ENCODE measurements at regions not wholly inside any gene's neighbourhood (a gene's known extent, or its start where the extent isn't known, plus 50 kb on each side); places are given as distances from the start of the nearest gene placed in this dataset.
A peak's percentile ranks its signal among the peaks of the same experiment; 100 is the strongest.

DNA sequence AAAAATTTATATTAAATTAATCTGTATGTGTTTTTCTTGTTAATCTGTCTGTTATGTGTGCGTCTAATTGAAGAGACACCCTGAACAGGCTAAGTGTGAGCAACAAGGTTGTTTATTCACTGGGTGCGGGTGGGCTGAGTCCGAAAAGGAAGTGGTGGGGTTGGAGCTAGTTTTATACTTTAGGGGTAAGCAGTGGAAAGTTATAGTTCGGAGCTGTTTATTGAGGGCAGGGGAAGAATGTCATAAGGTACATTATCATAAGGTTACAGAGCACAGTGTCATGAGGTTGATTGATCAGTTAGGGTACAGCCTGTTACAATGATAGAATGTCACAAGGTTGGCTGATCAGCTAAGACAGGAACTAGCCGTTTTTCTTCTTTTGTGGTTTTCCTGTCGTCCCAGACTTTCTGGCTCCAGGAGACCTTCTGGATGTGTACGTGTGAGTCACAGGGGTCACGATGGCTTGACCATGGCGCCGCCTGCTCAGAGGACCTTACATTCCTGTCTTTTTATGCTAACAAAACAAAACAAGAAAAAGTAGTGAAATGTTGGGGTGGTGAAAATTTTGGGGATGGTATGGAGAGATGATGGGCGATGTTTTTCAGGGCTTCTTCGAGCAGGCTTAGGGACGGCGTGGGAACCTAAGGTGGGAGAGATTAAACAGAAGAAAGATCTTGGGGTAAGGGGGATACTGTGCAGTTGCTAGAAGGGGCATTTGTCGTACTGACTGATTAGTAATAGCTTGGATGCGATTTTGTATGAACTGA lies 754.0 kb upstream of the ADGRB3 start (continued):
- TF ChIP-seq, protein P1, sequence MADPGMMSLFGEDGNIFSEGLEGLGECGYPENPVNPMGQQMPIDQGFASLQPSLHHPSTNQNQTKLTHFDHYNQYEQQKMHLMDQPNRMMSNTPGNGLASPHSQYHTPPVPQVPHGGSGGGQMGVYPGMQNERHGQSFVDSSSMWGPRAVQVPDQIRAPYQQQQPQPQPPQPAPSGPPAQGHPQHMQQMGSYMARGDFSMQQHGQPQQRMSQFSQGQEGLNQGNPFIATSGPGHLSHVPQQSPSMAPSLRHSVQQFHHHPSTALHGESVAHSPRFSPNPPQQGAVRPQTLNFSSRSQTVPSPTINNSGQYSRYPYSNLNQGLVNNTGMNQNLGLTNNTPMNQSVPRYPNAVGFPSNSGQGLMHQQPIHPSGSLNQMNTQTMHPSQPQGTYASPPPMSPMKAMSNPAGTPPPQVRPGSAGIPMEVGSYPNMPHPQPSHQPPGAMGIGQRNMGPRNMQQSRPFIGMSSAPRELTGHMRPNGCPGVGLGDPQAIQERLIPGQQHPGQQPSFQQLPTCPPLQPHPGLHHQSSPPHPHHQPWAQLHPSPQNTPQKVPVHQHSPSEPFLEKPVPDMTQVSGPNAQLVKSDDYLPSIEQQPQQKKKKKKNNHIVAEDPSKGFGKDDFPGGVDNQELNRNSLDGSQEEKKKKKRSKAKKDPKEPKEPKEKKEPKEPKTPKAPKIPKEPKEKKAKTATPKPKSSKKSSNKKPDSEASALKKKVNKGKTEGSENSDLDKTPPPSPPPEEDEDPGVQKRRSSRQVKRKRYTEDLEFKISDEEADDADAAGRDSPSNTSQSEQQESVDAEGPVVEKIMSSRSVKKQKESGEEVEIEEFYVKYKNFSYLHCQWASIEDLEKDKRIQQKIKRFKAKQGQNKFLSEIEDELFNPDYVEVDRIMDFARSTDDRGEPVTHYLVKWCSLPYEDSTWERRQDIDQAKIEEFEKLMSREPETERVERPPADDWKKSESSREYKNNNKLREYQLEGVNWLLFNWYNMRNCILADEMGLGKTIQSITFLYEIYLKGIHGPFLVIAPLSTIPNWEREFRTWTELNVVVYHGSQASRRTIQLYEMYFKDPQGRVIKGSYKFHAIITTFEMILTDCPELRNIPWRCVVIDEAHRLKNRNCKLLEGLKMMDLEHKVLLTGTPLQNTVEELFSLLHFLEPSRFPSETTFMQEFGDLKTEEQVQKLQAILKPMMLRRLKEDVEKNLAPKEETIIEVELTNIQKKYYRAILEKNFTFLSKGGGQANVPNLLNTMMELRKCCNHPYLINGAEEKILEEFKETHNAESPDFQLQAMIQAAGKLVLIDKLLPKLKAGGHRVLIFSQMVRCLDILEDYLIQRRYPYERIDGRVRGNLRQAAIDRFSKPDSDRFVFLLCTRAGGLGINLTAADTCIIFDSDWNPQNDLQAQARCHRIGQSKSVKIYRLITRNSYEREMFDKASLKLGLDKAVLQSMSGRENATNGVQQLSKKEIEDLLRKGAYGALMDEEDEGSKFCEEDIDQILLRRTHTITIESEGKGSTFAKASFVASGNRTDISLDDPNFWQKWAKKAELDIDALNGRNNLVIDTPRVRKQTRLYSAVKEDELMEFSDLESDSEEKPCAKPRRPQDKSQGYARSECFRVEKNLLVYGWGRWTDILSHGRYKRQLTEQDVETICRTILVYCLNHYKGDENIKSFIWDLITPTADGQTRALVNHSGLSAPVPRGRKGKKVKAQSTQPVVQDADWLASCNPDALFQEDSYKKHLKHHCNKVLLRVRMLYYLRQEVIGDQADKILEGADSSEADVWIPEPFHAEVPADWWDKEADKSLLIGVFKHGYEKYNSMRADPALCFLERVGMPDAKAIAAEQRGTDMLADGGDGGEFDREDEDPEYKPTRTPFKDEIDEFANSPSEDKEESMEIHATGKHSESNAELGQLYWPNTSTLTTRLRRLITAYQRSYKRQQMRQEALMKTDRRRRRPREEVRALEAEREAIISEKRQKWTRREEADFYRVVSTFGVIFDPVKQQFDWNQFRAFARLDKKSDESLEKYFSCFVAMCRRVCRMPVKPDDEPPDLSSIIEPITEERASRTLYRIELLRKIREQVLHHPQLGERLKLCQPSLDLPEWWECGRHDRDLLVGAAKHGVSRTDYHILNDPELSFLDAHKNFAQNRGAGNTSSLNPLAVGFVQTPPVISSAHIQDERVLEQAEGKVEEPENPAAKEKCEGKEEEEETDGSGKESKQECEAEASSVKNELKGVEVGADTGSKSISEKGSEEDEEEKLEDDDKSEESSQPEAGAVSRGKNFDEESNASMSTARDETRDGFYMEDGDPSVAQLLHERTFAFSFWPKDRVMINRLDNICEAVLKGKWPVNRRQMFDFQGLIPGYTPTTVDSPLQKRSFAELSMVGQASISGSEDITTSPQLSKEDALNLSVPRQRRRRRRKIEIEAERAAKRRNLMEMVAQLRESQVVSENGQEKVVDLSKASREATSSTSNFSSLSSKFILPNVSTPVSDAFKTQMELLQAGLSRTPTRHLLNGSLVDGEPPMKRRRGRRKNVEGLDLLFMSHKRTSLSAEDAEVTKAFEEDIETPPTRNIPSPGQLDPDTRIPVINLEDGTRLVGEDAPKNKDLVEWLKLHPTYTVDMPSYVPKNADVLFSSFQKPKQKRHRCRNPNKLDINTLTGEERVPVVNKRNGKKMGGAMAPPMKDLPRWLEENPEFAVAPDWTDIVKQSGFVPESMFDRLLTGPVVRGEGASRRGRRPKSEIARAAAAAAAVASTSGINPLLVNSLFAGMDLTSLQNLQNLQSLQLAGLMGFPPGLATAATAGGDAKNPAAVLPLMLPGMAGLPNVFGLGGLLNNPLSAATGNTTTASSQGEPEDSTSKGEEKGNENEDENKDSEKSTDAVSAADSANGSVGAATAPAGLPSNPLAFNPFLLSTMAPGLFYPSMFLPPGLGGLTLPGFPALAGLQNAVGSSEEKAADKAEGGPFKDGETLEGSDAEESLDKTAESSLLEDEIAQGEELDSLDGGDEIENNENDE (IDR thresholded peaks at IDR 0.05; ENCODE audit: low read depth, low read length), result no peak
- TF ChIP-seq ZNF232 (CRISPR knock-in tag; IDR thresholded peaks at IDR 0.05) (no peak), ZKSCAN3 (CRISPR knock-in tag; IDR thresholded peaks at IDR 0.05) (no peak), POLR3G (IDR thresholded peaks at IDR 0.05; ENCODE audit: extremely low read depth, insufficient read length, insufficient replicate concordance) (no peak), PML (IDR thresholded peaks at IDR 0.05; ENCODE audit: low read length) (peak; percentile 36; the same call in 1 of the 2 replicates), CTBP1 (IDR thresholded peaks at IDR 0.05; ENCODE audit: borderline replicate concordance) (no peak)
- TF ChIP-seq, protein P2, sequence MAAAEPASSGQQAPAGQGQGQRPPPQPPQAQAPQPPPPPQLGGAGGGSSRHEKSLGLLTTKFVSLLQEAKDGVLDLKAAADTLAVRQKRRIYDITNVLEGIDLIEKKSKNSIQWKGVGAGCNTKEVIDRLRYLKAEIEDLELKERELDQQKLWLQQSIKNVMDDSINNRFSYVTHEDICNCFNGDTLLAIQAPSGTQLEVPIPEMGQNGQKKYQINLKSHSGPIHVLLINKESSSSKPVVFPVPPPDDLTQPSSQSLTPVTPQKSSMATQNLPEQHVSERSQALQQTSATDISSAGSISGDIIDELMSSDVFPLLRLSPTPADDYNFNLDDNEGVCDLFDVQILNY (CRISPR knock-in tag; IDR thresholded peaks at IDR 0.05), result no peak
- TF ChIP-seq, protein P3, sequence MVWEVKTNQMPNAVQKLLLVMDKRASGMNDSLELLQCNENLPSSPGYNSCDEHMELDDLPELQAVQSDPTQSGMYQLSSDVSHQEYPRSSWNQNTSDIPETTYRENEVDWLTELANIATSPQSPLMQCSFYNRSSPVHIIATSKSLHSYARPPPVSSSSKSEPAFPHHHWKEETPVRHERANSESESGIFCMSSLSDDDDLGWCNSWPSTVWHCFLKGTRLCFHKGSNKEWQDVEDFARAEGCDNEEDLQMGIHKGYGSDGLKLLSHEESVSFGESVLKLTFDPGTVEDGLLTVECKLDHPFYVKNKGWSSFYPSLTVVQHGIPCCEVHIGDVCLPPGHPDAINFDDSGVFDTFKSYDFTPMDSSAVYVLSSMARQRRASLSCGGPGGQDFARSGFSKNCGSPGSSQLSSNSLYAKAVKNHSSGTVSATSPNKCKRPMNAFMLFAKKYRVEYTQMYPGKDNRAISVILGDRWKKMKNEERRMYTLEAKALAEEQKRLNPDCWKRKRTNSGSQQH (CRISPR knock-in tag; IDR thresholded peaks at IDR 0.05), result peak; percentile 91
- TF ChIP-seq, protein P4, sequence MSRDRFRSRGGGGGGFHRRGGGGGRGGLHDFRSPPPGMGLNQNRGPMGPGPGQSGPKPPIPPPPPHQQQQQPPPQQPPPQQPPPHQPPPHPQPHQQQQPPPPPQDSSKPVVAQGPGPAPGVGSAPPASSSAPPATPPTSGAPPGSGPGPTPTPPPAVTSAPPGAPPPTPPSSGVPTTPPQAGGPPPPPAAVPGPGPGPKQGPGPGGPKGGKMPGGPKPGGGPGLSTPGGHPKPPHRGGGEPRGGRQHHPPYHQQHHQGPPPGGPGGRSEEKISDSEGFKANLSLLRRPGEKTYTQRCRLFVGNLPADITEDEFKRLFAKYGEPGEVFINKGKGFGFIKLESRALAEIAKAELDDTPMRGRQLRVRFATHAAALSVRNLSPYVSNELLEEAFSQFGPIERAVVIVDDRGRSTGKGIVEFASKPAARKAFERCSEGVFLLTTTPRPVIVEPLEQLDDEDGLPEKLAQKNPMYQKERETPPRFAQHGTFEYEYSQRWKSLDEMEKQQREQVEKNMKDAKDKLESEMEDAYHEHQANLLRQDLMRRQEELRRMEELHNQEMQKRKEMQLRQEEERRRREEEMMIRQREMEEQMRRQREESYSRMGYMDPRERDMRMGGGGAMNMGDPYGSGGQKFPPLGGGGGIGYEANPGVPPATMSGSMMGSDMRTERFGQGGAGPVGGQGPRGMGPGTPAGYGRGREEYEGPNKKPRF (IDR thresholded peaks at IDR 0.05; ENCODE audit: low read depth, low read length), result no peak
- TF ChIP-seq, protein P5, sequence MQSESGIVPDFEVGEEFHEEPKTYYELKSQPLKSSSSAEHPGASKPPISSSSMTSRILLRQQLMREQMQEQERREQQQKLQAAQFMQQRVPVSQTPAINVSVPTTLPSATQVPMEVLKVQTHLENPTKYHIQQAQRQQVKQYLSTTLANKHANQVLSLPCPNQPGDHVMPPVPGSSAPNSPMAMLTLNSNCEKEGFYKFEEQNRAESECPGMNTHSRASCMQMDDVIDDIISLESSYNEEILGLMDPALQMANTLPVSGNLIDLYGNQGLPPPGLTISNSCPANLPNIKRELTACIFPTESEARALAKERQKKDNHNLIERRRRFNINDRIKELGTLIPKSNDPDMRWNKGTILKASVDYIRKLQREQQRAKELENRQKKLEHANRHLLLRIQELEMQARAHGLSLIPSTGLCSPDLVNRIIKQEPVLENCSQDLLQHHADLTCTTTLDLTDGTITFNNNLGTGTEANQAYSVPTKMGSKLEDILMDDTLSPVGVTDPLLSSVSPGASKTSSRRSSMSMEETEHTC (IDR thresholded peaks at IDR 0.05), result peak; percentile 62

Measured in K562 (cell line).